Bronchial epithelial cell (primary cell): ENCODE measurements at regions not wholly inside any gene's neighbourhood (a gene's known extent, or its start where the extent isn't known, plus 50 kb on each side); places are given as distances from the start of the nearest gene placed in this dataset.

ENCODE experiments used
- DNase-seq: peaks from one replicate; pipeline ENCODE4 v3.0.0-alpha.2; 2010; ENCODE audit warnings: low read depth
- FAIRE-seq: peaks from 2 replicates; lab custom pipeline; 2011; peaks lifted over from hg19 to GRCh38; lab: Jason Lieb, UNC
- H3K27me3 ChIP-seq: 2 replicates; pipeline ENCODE4 v1.5.1; 2011; ENCODE audit warnings: low read length; ENCODE audit not compliant: control insufficient read depth, insufficient read depth
- H3K36me3 ChIP-seq: 2 replicates; pipeline ENCODE4 v1.5.1; 2011; ENCODE audit warnings: low read length; ENCODE audit not compliant: control insufficient read depth, insufficient read depth
- H3K4me3 ChIP-seq: 2 replicates; pipeline ENCODE4 v1.5.1; 2011; ENCODE audit warnings: mild to moderate bottlenecking, low read depth, low read length, control low read depth
- TF ChIP-seq, protein P1 (sequence below): IDR thresholded peaks from 2 replicates; pipeline ENCODE4 v1.5.1; 2011; ENCODE audit warnings: mild to moderate bottlenecking, moderate library complexity, low read length, control low read depth, inconsistent platforms; ENCODE audit not compliant: insufficient read depth, severe bottlenecking

DNA sequence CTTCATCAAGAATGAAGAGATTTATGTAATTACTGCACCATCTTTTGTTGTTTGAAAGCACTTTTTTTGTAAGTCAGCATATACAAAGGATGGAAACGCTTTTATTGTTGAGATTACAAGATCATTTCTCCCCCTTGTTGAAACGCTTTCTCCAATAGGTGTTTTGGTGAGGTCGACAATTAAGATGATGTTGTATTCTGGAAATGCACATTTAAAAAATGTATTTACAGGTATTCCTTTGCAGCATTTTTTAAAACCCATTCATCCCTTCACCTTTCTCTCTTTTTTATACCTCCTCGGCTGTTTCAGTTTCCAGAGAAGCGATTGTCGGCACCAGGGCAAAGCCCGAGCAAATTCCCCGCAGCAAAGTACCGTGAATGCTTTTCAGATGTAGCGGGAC lies 499.9 kb downstream of the VRK1 start:
- FAIRE-seq = no peak
- TF ChIP-seq, protein P1, sequence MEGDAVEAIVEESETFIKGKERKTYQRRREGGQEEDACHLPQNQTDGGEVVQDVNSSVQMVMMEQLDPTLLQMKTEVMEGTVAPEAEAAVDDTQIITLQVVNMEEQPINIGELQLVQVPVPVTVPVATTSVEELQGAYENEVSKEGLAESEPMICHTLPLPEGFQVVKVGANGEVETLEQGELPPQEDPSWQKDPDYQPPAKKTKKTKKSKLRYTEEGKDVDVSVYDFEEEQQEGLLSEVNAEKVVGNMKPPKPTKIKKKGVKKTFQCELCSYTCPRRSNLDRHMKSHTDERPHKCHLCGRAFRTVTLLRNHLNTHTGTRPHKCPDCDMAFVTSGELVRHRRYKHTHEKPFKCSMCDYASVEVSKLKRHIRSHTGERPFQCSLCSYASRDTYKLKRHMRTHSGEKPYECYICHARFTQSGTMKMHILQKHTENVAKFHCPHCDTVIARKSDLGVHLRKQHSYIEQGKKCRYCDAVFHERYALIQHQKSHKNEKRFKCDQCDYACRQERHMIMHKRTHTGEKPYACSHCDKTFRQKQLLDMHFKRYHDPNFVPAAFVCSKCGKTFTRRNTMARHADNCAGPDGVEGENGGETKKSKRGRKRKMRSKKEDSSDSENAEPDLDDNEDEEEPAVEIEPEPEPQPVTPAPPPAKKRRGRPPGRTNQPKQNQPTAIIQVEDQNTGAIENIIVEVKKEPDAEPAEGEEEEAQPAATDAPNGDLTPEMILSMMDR = no peak
- H3K4me3 ChIP-seq = no peak overlapping the region
- H3K36me3 ChIP-seq = no peaks in the 10 kb centered on the region
- H3K27me3 ChIP-seq = no peaks in the 10 kb centered on the region
- no peak for DNase-seq

DNA sequence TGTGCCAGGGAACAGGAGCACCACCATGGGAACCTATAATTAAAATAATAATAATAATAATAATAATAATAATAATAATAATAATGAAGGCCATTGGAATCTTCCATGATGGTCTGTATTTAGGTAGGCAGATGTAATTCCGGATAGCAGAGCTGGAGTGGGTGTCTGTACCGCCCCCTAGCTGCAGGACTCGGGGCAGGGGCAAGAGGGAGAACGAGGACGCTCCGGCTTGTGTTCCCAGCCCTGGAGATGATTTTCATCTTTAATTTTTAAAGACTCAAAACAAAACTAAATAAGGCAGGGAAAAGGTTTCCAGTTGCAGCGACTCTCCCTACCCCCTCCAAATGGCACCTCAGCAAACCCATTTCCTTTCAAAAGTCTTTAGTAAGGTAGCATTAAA lies 501.1 kb downstream of the VRK1 start:
- Histone ChIP-seq H3K27me3 (no peaks in the 10 kb centered on the region), H3K36me3 (no peaks in the 10 kb centered on the region), H3K4me3 (no peak overlapping the region)
- TF ChIP-seq, protein P1 = no peak
- DNase-seq (no peak), FAIRE-seq (no peak)

DNA sequence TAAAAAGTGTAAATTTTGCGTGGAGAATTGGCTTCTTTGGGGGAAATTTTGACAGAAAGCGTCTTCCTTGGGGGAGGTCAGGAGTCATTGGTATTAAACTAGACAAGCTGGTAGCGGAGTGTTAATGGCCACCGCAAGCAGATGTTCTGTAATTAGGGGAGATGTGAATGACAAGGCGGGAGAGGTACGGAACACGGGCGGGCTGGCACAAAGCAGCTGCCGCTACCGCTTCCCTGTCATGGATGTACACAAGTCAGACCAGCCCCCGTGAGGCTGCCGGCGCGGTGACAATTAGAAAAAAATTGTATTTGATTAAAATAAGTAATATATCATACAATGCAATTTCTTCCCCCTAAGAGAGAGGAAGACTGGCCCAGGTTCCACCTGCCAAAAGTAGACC lies 501.6 kb downstream of the VRK1 start:
- no peaks in the 10 kb centered on the region for H3K36me3 ChIP-seq
- no peak for DNase-seq
- H3K4me3 ChIP-seq = no peak overlapping the region
- TF ChIP-seq, protein P1 = no peak
- H3K27me3 ChIP-seq = no peaks in the 10 kb centered on the region
- no peak for FAIRE-seq

DNA sequence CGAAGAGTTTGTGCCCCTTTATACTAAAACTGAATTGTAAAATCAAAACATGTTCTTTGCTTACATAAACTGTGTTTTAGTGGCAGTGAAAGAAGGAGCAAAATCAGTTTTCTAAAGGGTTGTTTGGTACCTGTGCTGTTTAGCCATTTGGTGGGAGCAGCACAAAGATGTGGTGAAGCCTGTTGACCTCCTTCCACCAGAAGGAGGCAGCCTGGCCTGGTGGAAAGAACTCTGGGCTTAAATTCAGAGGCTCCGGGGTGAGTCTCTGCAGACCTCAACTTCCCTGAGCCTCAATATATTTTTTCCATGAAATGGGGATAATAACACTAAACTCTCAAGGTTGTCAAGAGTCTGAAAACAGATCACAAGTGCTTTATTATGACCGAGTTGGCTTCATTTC lies 502.5 kb downstream of the VRK1 start:
- DNase-seq (no peak), FAIRE-seq (no peak)
- Histone ChIP-seq H3K4me3 (no peak overlapping the region), H3K27me3 (no peaks in the 10 kb centered on the region), H3K36me3 (no peaks in the 10 kb centered on the region)
- TF ChIP-seq, protein P1 = no peak

DNA sequence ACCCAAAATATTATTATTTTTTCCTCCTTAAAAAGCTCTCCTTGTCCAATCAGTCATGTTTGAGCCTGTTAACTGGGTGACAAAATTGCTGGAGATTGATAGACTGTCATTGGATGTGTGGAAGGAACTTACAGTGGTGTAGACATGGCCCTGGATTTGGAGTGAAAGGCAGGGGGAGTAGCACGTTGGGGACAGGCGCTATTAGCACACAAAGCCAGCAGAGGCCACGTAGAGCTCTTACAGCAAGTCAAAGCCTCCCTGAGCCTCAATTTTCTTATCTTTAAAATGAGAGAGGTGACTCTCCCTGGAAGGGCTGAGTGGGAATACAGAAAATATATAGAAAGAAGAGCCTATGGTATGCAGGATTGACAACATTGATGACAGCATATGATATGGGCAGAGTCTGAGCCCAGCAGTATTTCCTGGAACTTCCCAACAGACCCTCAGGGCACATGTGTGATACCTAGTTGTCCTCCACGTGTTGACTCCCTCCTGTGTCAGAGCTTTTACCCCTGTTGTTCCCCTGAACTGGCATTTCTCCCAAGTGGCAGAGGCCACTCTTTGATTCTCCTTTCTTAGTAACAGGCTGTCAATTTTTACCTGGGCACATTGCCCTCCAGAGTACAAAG lies 504.9 kb downstream of the VRK1 start:
- no peaks in the 10 kb centered on the region for H3K27me3 ChIP-seq
- DNase-seq (no peak), FAIRE-seq (no peak)
- no peak overlapping the region for H3K4me3 ChIP-seq
- TF ChIP-seq, protein P1 = no peak
- no peaks in the 10 kb centered on the region for H3K36me3 ChIP-seq
